ENCODE measurements at regions not wholly inside any gene's neighbourhood (a gene's known extent, or its start where the extent isn't known, plus 50 kb on each side); places are given as distances from the start of the nearest gene placed in this dataset.
A peak's percentile ranks its signal among the peaks of the same experiment; 100 is the strongest.

DNA sequence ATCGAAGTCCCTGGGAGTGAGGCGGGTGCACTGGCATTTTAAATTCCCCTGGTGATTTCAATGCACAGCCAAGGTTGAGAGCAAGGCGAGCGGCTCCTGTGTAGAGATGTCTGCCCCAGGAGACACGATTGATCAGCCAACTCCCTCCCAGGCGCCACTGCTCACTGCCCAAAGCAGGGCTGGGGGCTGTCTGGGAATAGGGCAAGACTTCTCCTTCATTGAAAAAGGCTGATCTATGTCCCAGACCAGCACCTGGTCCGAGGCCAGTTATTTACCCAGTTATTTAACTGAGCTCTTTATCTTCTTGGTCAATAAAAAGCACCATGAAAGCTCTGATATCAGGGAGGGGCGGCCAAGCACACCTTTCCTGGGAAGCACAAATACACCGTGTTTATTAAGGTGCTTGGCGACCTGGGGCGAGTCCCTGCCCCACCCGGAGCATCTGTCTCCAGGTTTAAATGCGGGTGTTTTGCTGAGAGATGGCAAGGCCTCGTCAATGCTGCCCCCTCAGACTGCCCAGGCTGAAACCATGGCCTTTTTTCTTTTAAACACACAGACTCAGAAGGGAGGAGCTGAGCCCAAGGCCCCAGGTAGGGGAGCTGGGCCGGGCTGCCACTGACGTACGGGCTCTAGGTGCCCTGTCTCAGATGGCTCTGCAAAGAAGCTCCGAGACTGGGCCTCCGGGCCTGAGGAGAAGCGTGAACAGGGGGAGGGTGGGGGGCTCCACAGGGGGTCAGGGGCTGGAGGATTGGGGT, 73.9 kb upstream of the HPCAL1 start (continued):
- TF ChIP-seq, protein P1, sequence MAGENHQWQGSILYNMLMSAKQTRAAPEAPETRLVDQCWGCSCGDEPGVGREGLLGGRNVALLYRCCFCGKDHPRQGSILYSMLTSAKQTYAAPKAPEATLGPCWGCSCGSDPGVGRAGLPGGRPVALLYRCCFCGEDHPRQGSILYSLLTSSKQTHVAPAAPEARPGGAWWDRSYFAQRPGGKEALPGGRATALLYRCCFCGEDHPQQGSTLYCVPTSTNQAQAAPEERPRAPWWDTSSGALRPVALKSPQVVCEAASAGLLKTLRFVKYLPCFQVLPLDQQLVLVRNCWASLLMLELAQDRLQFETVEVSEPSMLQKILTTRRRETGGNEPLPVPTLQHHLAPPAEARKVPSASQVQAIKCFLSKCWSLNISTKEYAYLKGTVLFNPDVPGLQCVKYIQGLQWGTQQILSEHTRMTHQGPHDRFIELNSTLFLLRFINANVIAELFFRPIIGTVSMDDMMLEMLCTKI (IDR thresholded peaks at IDR 0.05; ENCODE audit: partially characterized antibody), result no peak

DNA sequence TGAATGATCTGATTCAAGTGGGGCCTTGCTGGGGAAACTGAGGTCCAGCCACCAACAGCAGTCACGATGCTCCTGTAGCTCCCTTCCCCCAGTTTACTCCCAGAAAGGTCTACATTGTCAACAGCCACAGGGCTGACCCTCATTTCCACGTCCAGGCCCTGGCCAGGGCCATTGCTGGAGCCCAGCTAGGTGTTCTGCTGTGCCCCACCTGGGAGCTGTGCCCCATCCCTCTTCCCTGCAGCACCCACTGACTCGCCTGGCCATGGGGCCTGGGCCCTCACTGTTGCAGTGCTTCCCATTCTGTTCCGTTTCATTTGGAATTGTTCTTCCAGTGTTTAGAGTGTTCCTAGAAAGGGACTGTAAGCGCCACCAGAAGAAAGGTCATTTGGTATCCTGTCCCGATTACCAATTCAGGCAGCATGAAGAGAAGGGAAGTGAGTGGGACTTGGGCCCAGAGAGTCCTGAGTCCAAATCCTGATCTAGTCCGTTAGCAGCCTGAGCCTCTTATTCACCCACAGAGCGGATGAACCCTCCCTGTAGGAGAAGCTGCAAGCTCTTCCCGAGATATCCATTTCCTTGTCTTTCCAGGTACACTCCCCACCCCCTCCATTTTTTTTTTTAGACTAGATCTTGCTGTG, 73.1 kb upstream of the HPCAL1 start:
- H3K4me2 ChIP-seq (ENCODE audit: insufficient read depth, low read length), result no peak overlapping the region
- H3K9ac ChIP-seq (ENCODE audit: insufficient read depth in 1 of 2, low read depth in 2 of 2, low read length in 2 of 2), result 0 out of 4 replicates have a peak overlapping the region, but pooled peaks of 1 of the 2 experiments have one; percentile 36
- H3K27ac ChIP-seq (ENCODE audit: extremely low read depth, low read depth, low read length), result no peak overlapping the region
- WGBS (ENCODE audit: insufficient coverage, low coverage, missing lambda C conversion rate), result 22% methylated on average over 9 of the region's 9 CpGs
- no peak for DNase-seq (ENCODE audit: extremely low read depth in 1 of 4, low spot score in 3 of 4)
- in situ Hi-C loops (cut with MboI) (no loop called here), intact Hi-C loops (cut with micrococcal nuclease) (loop anchor here (10.0 kb wide), 1 partner anchor 75 kb away; the partner anchor contains the start of gene HPCAL1)
- no peak for FAIRE-seq
- BruUV-seq (replicated peaks), result no TSS peak
- no peaks in the 10 kb centered on the region; the same call in 1 of the 2 replicates for H3K9me3 ChIP-seq (replicated peaks; ENCODE audit: control insufficient read depth, insufficient read depth, low read depth, low read length)
- H3K36me3 ChIP-seq (ENCODE audit: control insufficient read depth, insufficient read depth, low read length), result no peaks in the 10 kb centered on the region
- no peak overlapping the region for H3K4me3 ChIP-seq
- H4K20me1 ChIP-seq (replicated peaks; ENCODE audit: control insufficient read depth, insufficient read depth, low read length), result no peaks in the 10 kb centered on the region
- ChIA-PET CTCF (ENCODE audit: low intra/inter-chr PET ratio) (no interaction called here), POLR2A (interaction anchor here (0.7 to 2.8 kb wide), 5 partner anchors 7 to 217 kb away, joined by 3 to 9 read pairs (median 5); no protein-coding TSS in a partner anchor)
- H3K27me3 ChIP-seq (ENCODE audit: control insufficient read depth in 2 of 2, insufficient read depth in 2 of 2, low read length in 2 of 2), result peaks cover 10 to 41% of the 10 kb centered on the region in 2 experiments; a peak in 4 of 5 replicates
- no peak overlapping the region for H2AFZ ChIP-seq (ENCODE audit: low read depth, low read length)
- no peak for TF ChIP-seq CBX5 (IDR thresholded peaks at IDR 0.05; ENCODE audit: borderline replicate concordance, low read depth)
- no peak for TF ChIP-seq BDP1 (IDR thresholded peaks at IDR 0.05; ENCODE audit: insufficient read depth, insufficient read length)
- no peak for TF ChIP-seq POLR2AphosphoS2 (IDR thresholded peaks at IDR 0.05; ENCODE audit: low read length)
- TF ChIP-seq ZNF41 (CRISPR knock-in tag; conservative IDR thresholded peaks at IDR 0.05), result no peak
- no peak for TF ChIP-seq ZNF551 (CRISPR knock-in tag; IDR thresholded peaks at IDR 0.05)
- no peak for TF ChIP-seq HCFC1 (IDR thresholded peaks at IDR 0.05; ENCODE audit: low read depth, low read length)
- TF ChIP-seq CLOCK (CRISPR knock-in tag; IDR thresholded peaks at IDR 0.05; ENCODE audit: borderline replicate concordance), result no peak
- no peak for TF ChIP-seq HDAC3 (IDR thresholded peaks at IDR 0.05; ENCODE audit: borderline replicate concordance, partially characterized antibody)
- H3K4me1 ChIP-seq (replicated peaks in 1 of 2; ENCODE audit: control insufficient read depth in 2 of 2, insufficient read depth in 2 of 2, low read length in 2 of 2), result peaks cover 0 to 14% of the 10 kb centered on the region in 2 experiments; a peak in 1 of 5 replicates
- ATAC-seq, result no peak
- H3K9me1 ChIP-seq (ENCODE audit: control insufficient read depth, insufficient read depth, low read length), result no peaks in the 10 kb centered on the region
- H3K79me2 ChIP-seq (ENCODE audit: control insufficient read depth, insufficient read depth, low read length), result no peaks in the 10 kb centered on the region

Measured in K562 (cell line).